NCI-H226 (cell line): ENCODE measurements at regions not wholly inside any gene's neighbourhood (a gene's known extent, or its start where the extent isn't known, plus 50 kb on each side); places are given as distances from the start of the nearest gene placed in this dataset.

Experiments used
- DNase-seq: peaks from one replicate; pipeline ENCODE4 v3.0.0-alpha.2; 2015

DNA sequence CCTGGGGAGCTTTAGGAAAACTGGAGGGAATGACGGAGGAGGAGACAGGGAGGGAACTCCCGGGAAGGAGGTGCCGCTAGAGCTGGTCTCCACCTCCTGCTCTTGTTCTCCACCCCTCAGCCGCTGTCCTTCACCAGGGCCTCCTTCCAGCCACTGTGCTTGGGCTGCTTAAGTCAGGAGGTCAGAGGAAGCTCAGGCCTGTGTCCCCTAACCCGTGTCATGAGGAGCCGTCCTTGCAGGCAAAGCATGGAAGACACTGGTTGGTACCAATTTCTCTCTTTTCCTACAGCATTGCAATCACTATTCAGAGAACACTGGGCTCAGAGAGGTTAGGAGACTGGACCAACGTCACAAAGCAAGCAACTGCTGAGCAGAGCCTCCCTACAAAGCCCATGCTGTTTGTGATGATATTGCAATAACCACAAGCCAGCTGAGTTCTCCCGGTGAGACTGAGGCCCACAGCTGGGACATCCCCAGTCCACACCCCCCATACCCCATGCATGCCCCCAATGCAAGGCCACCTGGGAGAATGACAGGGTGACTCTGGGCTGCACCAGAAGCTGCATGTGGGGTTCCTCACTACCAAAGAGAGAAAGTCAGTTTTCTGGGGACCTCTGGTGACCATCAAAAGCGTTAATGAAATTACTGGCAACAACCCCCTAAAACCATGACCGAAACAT lies 427.5 kb downstream of the NPHP4 start:
- no peak for DNase-seq

DNA sequence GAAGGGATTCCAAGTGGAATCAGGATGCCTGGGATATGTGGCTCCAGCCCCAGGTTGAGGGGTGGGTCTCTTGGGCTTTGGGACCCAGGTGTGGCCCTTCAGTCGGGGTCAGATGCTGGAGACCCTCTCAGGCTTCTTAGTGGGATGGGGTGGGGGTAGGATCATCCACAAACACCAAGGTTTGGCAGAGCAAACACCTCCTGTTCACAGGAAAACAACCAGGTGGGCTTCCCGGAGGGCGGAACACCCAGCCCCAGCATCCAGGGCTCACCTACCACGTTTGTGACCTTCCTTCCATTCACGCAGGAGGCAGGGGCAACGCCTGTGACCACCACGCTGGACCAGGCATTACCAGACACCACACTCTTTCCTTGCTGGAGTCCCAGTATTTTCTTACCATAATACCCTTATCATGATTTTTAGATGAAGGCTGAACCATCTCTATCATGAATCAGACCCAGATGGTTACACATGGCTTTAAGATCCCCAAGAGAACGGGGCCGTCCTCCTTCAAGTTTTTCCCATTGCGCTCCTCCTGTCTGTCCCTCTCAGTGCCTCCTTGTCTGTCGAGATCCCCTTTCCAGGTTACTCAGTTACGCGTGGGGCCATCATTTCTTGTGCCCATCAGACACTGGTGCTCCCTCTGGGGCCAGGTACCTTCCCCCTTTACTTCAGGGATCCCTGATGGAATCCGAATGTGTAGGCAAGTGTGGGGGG lies 428.2 kb downstream of the NPHP4 start:
- DNase-seq, result no peak

DNA sequence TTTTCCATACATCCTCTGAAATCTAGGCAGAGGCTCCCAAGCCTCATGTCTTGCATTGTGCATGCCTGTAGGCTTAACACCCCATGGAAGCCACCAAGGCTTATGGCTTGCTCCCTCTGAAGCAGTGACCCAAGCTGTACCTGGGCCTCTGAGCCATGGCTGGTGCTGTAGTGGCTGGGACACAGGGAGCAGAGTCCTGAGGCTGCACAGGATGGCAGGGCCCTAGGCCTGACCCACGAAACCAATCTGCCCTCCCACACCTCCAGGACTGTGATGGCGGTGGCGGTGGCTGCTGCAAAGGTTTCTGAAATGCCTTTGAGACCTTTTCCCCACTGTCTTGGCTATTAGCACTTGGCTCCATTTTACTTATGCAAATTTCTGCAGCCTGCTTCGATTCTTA lies 429.5 kb downstream of the NPHP4 start:
- no peak for DNase-seq

DNA sequence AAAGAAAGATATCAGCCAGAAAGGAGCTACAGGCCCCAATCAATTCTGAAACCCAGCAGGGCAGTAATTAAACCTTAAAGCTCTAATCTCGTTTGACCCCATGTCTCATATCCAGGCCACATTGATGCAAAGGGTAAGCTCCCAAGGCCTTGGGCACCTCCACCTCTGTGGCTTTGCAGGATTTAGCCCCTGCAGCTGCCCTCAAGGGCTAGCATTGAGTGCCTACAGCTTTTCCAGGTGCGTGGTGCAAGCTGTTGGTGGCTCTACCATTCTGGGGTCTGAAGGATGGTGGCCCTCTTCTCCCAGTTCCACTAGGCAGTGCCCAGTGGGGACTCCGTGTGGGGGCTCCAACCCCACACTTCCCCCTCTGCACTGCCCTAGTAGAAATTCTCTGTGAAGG lies 429.9 kb downstream of the NPHP4 start:
- DNase-seq, result no peak

DNA sequence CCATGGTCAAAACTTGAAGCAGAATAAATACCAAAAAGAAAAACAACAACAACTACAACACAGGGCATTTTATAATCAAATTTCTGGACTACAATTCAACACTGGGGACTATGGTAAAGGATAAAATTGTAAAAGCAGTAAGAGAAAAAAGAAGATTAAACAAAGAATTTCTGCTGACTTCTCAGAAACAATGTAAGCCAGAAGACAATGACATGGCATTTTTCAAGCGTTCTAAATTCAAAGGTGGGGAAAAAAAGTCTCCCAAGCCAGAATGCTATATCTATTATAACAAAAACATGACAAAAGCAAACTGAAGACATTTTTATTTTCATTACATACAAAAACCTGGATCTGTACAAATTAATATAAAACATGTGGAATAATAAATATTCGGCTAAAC lies 433.1 kb downstream of the NPHP4 start:
- DNase-seq, result no peak

DNA sequence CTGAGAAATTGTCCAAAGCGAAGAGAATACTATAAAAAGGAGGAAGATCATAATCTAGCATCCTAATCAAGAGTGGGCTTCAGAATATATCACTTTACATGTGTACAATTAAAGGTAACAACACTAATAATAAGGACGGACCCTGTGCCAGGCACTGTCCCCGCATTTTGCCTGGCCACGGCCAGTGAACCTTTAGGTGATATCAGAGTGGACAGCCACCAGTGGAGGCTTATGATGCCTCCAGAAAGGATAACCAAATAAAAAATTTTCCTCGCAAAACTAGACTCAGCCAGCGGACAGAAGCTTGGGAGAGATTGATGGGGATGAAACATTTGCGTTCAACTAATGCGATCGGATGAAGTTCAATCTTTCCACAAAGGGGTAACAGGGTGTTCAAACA lies 436.4 kb downstream of the NPHP4 start:
- DNase-seq, result no peak

DNA sequence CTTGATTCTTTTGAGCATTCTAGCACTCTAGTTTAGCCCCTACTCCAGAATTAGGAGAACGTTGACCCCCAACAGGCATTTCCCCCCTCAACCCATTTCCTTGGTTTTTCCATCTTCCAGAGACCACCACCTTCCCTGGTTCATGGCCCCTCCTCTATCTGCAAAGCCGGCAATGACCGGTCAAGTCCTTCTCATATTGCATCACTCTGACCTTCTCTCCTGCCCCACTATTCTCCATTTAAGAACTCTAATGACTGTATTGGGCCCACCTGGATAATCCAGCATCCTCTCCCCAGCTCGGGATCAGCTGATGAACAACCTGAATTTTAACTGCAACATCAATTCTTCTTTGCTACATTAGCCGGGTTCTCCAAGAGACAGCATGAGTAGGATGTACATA lies 437.4 kb downstream of the NPHP4 start:
- no peak for DNase-seq

DNA sequence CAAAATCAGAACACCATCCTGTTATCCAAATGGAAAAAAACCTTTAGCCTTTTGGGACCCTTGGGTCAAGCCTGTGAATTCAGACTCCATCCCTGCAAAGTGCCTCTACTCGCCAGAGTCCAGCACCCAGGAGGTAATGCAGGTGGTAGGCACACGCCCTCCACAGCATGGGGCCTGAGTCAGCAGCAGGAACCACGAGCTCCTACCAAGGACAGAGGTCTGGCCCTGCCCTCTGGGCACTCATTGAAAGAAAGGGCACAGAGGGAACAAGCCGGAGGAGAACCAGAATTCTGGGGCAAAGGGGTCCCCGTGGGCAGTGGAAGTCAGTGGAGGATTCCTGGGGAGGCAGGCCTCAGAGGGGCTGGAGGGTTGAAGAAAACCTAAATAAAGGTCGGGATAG lies 438.1 kb downstream of the NPHP4 start:
- no peak for DNase-seq

DNA sequence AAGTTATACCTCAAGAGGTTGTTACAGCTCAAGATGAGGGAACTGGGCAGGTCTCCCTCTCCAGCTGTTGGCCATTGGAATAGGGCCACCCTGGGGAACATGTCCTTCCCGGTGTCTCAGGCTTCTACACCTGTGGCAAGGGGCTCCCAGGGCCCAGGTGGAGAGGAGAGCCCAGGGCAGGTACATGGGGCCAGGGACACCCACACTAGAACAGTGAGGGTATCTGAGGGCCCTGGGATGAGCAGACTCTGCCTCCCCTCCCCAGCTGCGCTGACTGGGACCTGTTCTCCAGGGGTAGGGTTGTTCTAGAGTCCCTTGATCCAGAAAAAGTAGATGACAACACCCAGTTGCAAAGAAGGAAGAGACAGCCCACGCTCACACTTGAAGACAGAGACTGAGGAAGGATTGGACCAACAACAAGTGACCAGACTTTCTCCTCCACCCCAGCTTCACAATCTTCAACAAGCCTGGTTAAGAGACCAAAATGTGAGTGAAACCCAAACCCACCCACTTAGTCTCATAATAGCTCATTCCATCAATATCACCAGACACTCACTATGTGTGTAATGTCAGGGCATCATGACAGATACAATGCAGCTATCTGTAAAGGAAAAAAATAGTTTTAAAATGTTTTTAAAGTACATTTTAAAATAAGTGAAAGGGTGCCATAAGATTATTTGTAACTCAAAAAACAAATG lies 439.3 kb downstream of the NPHP4 start:
- DNase-seq, result no peak

DNA sequence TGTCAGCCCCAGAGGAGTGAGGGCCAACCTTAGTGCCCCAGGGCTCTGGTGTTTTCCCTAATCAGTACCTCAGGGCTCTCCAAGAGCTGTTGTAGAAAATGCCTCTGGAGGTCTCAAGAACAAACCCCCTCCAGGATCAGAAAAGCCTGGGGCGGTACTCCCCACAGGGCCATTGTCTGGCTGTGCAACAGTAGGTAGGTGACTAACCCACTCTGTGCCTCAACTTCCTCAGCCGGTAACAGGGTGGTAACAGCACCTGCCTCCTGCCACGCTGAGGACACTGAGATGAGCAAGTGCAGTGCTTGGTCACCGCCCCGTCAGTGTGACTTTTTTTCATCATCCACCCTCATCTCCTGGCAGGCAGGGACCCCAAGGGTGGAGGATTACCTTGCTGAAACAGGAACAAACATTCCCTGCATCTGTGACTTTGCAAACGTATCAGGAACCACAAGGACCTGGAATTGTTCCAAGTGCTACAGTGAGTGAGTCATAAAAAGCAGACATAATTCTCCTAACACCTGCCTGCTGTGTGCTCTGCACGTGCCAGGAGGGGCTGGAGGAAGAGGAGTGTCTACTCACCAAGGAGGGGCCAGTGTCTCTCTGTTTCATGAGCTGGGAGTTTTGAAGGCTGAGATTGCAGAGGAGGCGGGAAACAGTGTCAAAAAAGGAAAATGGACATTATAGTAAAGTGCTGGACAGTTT lies 440.8 kb downstream of the NPHP4 start:
- DNase-seq, result no peak

DNA sequence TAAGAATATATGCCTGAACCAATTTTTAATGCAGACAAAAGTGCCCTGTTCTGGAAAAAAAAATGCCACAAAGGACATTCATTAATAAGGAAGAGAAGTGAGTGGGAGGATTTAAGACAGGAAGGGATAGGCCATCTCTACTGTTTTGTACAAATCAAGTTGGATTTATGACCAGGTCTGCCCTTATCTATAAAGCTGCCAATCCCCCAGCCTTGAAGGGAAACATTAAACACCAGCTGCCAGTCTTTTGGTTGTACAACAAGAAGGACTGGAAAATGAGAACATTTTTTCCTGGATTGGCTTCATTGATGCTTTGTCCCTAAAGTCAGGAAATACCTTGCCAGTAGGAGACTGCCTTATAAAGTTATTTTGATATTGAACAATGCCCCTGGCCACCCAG lies 444.0 kb downstream of the NPHP4 start:
- DNase-seq, result no peak

DNA sequence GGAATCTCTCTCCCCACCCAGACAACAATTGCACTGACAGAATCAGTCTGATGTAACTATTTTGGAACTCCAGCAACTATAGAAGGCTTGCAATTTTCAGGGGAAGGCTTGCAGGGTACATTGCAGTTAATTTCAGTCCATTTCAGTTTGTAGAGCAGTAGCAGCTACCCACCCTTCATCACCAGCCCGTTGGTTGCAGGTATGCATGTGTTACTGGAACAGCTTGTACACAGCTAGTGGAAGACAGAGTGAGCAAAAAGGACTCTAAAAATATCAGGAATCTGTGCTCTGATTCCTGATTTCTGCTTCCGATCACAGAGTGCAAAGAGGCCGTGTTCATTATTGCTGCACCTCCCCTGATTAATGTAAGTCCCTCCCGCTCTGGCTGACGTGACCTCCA lies 449.0 kb downstream of the NPHP4 start:
- no peak for DNase-seq

DNA sequence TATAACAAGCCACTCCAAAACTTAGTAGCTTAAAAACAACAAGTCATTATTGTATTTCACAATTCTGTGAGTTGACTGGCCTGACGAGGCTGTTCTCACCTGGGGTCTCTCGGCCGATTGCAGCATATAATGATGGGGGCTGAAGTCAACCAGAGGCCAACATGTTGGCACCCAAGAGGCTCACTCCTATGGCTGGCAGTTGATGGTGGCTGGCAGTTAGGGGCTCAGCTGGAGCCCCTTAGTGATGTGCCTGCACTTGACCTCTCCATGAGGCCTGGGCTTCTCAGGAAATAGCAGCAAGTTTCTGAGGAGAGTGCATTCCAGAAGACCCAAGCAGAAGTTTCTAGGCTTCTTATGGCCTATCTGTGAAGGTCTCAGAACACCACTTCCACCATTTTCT lies 459.4 kb downstream of the NPHP4 start:
- DNase-seq, result no peak

DNA sequence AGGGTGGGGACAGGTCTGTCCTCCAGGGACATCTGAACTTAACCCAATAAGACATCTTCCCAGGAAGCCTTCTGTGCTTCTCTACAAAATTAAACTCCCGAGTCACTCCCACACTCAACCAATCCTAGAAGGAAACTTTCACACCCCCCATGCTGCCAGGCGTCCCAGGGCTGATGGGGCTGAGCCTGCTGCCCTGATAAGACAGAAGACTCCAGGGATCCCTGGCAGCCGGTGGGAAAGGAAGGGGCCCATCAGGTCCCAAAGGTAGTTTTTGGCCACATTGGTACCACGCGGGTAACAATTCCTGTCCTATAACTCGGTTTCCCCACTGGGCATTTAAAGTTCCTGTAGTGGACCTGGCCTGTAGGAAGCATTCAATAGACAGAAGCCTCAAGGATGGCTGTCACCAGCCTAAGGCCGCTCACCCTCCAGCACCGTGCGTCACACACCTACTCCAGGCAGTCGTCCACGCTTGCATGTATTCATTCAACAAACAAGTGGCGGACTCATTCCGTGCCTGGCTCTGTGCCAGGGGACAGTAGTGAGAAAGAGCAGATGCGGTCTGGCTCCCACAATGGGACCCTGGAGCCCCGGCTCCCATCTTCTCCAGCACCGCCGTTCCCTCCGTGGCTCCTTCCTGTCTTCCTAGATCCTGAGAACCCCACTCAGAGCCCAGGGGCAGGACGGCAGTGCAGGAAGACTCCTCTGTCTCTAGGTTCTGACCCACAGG lies 465.2 kb downstream of the NPHP4 start:
- DNase-seq, result no peak

DNA sequence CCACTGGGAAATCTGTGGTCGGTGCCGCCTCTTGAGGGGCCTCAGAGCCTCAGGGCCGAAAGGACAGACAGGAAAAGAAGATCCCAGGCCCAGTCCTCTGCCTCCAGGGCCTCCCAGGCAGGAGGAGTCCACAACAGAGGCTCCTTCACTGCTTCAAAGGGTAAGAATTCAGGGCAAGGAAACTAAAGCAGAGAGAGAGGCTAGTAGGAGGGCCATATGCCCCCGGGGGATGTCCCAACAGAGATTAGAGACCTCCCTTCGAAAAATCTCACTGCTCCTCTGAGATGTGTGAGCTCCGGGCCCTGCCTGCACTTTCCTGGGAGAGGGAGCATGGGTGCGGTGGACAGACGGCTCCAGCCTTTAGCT lies 465.9 kb downstream of the NPHP4 start:
- DNase-seq, result no peak

DNA sequence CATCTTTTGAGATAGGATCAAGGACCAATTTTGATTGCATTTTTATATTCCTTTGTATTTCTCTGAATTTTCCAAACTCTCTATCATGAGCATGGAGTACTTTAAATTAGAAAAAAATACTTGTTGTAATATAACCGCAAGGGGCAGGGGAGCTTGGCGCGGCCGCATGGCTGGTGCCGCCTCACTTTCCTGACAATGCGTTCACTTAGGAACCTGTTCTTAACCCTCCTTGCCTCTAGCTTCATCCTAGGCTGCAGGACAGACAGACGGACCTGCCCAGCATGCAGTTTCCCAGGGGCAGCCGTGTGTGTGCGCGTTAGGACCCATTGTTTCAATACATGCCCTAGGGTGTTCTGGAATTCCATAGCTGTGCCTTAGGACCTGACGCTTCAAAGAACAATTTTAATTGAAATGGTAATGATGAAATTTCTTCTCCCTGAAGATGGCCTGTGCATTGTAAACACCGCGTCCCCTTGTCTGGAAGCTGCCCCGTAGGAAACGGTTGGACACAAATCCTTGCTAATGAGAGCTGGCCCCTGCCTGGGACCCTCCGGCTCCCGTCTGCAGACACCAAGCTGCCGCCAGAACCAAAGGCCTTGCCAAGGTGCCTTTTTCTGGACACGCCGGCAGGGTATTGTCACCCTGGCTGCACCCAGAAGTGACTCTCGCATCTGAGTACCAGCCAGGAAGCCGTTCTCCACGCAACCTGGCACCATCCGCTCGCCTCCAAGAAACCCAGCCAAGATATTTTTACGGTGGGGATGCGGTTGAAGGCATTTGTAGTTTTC lies 466.4 kb downstream of the NPHP4 start:
- DNase-seq, result no peak

DNA sequence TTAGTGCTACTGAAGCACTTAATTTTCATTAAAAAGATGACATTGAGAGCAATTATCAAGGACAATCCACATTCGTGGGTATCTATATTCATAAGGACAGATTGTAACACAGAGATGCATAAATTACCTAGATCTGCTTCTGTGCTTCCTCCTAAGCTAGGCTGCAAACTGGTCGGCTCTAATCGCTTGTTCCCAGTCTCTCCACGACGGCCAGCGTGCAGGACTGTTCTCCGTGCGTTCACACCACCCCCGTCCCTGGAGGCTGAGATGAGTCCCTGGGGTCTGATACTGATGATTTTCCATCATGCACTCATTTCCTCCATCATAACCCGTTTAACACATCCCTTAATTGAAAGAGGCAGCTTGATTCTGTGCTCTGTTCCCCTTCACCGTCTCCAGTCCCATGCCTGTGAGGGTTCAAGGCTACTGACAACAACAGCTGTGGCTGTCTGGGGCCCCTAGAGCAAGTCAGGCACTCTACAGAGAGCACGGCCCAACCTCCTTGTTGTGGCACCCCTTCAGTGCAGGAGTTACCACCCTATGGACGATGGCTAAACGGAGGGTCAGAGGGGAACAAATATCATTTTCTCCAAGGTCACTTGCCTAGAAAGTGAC lies 469.6 kb downstream of the NPHP4 start:
- no peak for DNase-seq

DNA sequence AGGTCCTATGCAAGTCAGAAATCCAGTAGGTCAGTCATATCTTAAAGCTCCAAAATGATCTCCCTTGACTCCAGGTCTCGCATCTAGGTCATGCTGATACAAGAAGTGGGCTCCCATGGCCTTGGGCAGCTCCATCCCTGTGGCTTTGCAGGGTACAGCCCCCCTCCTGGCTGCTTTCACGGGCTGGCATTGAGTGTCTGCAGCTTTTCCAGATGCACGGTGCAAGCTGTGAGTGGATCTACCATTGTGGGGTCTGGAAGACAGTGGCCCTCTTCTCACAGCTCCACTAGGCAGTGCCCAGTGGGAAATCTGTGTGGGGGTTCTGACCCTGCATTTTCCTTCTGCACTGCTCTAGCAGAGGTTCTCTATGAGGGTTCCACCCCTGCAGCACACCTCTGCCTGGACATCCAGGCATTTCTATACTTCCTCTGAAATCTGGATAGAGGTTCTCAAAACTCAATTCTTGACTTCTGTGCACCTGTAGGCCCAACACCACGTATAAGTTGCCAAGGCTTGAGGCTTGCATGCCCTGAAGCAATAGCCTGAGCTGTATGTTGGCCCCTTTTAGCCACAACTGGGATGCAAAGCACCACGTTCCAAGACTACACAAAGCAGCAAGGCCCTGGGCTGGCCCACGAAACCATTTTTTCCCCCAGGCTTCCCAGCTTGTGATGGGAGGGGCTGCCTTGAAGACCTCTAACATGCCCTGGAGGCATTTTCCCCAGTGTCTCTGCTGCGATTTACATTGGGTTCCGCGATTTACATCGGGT lies 472.7 kb downstream of the NPHP4 start:
- DNase-seq, result no peak

DNA sequence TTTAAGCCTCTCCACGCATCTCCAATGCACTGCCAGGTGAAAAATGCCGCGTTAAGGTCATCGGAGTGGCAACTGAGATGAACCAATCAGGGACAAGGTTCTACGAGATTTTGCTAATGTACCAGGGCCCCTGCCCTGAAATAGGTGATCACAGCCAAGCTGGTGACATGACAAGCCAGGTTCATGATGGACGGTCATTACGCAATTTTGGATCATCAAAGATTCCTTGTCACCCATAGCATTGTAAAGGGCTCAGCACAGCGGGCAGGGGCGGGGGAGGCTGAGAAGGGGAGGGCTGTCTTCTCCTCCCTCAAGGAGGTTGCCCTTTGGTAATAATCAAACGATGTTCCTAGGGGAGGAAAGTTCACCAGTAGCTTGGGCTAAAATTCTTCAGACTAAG lies 475.5 kb downstream of the NPHP4 start:
- DNase-seq, result no peak

DNA sequence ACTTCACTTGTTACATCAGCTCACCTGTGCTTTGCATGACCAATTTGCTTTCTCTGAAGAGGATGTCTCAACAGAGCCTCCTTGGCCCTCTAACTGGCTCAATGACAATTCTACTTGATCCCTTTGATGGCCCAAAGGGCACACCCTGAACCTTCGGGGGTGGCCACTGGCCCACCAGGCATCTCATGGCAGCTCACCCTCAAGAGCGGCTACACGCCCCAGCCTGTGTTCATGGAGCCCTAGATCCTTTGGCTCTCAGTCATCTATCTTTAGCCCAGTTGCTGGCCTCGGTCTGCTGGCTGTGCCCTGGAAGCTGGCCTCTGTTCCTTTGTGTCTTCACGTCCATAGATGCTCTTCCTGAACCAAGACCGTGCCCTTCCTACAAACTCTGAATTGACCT lies 476.7 kb downstream of the NPHP4 start:
- no peak for DNase-seq
